GM21360 (cell line): ENCODE measurements at regions not wholly inside any gene's neighbourhood (a gene's known extent, or its start where the extent isn't known, plus 50 kb on each side); places are given as distances from the start of the nearest gene placed in this dataset.

Experiments used
- ATAC-seq: cut with Tn5 transposase; IDR thresholded peaks from one replicate; pipeline ENCODE4 v1.9.1; 2021; ENCODE audit warnings: mild to moderate bottlenecking, moderate library complexity; ENCODE audit not compliant: unreplicated experiment

GRCh38 chr3:59161048-59161447, 111.2 kb upstream of the CFAP20DC start:
- no peak for ATAC-seq

- ATAC-seq: no peak
These were observed 110.4 kb upstream of the CFAP20DC start for GRCh38 chr3:59160133-59160746.

- no peak for ATAC-seq
These were observed 103.8 kb upstream of the CFAP20DC start for GRCh38 chr3:59153648-59154047.

GRCh38 chr3:59152943-59153342, 103.1 kb upstream of the CFAP20DC start:
- no peak for ATAC-seq

- ATAC-seq: no peak
These were observed 100.2 kb upstream of the CFAP20DC start for GRCh38 chr3:59150039-59150438.

- no peak for ATAC-seq
These were observed 99.3 kb upstream of the CFAP20DC start for GRCh38 chr3:59149166-59149565.

GRCh38 chr3:59143447-59143846, 93.6 kb upstream of the CFAP20DC start:
- ATAC-seq: no peak

GRCh38 chr3:59142556-59142955, 92.7 kb upstream of the CFAP20DC start:
- ATAC-seq: no peak

- ATAC-seq: no peak
These were observed 89.1 kb upstream of the CFAP20DC start for GRCh38 chr3:59138966-59139365.

- ATAC-seq: no peak
These were observed 87.6 kb upstream of the CFAP20DC start for GRCh38 chr3:59137415-59137814.

GRCh38 chr3:59136081-59136480, 86.3 kb upstream of the CFAP20DC start:
- no peak for ATAC-seq

GRCh38 chr3:59135096-59135495, 85.3 kb upstream of the CFAP20DC start:
- ATAC-seq: no peak

- ATAC-seq: no peak
These were observed 83.5 kb upstream of the CFAP20DC start for GRCh38 chr3:59133311-59133710.

GRCh38 chr3:59131016-59131766, 81.4 kb upstream of the CFAP20DC start:
- ATAC-seq: no peak

GRCh38 chr3:59128685-59129084, 78.9 kb upstream of the CFAP20DC start:
- ATAC-seq: no peak

- no peak for ATAC-seq
These were observed 77.2 kb upstream of the CFAP20DC start for GRCh38 chr3:59127071-59127470.

- ATAC-seq: no peak
These were observed 76.6 kb upstream of the CFAP20DC start for GRCh38 chr3:59126446-59126845.

GRCh38 chr3:59121346-59122144, 71.7 kb upstream of the CFAP20DC start:
- no peak for ATAC-seq

- ATAC-seq: no peak
These were observed 69.1 kb upstream of the CFAP20DC start for GRCh38 chr3:59118928-59119327.

GRCh38 chr3:59117396-59117795, 67.6 kb upstream of the CFAP20DC start:
- no peak for ATAC-seq

GRCh38 chr3:59116233-59116537, 66.4 kb upstream of the CFAP20DC start:
- no peak for ATAC-seq
